HG03159 (cell line): ENCODE measurements at regions not wholly inside any gene's neighbourhood (a gene's known extent, or its start where the extent isn't known, plus 50 kb on each side); places are given as distances from the start of the nearest gene placed in this dataset.
"Not testable (repeated sequence)": the region's sequence is repeated elsewhere in the genome, so short reads cannot be mapped to it uniquely, and the experiment has no call there.

ENCODE experiments used
- ATAC-seq: cut with Tn5 transposase; IDR thresholded peaks from one replicate; pipeline ENCODE4 v1.9.1; 2021; ENCODE audit warnings: mild to moderate bottlenecking, moderate library complexity; ENCODE audit not compliant: unreplicated experiment

DNA sequence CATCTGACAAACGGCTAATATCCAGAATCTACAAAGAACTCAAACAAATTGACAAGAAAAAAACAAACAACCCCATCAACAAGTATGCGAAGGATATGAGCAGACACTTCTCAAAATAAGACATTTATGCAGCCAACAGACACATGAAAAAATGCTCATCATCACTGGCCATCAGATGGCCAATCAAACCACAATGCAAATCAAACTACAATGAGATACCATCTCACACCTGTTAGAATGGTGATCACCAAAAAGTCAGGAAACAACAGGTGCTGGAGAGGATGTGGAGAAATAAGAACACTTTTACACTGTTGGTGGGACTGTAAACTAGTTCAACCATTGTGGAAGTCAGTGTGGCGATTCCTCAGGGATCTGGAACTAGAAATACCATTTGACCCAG lies 1282.2 kb upstream of the ADGRL4 start:
- ATAC-seq: not testable (repeated sequence)

GRCh38 chr1:80282536-80282935 lies 1276.0 kb upstream of the ADGRL4 start:
- no peak for ATAC-seq

DNA sequence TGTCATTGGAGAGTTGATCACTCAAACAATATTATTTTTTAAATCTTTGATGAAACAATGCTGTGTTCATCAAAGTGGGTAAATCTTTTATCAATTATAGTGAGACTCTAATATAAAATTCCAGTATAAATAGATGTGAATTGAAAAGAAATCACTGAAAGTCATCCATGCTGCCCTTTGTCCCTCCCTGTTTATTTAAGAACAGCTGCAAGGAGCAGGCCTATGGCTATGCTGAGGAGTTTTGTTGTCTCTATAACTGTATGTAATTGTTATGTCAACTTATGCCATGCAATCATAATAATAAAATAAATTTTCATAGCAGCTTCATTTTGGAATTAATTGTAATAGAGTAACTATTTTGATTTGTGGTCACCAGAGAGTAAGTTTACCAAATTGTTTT lies 1272.4 kb upstream of the ADGRL4 start:
- ATAC-seq: no peak

GRCh38 chr1:80274256-80274655 lies 1267.7 kb upstream of the ADGRL4 start:
- no peak for ATAC-seq

- ATAC-seq: no peak
Measured at GRCh38 chr1:80272495-80272894, 1266.0 kb upstream of the ADGRL4 start.

GRCh38 chr1:80258659-80259058 lies 1252.1 kb upstream of the ADGRL4 start:
- ATAC-seq: no peak

- no peak for ATAC-seq
Measured at GRCh38 chr1:80251591-80251990, 1245.1 kb upstream of the ADGRL4 start.

DNA sequence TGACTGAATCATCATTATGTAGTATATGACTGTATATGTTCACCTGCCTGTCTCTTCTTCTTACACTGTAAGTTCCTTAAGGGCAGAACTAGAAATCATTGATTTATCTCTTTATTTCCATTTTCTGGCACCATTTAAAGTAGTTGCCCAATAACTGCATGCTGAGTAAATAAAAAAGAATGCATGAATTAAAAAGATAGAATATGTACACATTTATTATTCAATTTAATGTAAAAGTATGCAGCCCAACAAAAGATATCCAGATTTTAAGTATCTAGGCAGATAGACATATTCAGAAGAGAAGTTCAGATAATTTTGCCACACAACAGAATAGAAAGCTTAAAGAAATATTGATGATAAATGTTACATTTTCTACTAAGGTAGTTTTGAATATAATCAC lies 1244.6 kb upstream of the ADGRL4 start:
- no peak for ATAC-seq

DNA sequence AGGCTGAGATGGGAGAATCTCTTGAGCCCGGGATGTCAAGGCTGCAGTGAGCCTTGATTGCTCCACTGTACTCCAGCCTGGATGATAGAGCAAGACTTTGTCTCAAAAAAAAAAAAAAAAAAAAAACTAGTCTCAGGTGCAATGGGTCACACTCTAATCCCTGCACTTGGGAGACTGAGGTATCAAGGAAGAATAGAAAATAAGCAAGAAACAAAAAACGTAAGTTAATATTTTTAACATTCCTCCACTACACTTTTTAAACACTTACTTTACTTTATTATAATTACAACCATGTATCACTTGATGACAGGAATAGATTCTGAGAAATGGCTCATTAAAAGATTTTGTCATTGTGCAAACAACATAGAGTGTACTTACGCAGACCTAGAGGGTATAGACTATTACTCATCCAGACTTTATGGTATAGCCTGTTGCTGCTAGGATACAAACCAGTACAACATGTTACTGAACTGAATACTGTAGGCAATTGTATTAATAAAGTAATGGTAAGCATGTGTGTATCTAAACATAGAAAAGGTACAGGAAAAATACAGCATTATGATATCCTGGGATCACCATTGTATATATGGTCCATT lies 1244.1 kb upstream of the ADGRL4 start:
- no peak for ATAC-seq

- no peak for ATAC-seq
Measured at GRCh38 chr1:80249699-80250098, 1243.2 kb upstream of the ADGRL4 start.

DNA sequence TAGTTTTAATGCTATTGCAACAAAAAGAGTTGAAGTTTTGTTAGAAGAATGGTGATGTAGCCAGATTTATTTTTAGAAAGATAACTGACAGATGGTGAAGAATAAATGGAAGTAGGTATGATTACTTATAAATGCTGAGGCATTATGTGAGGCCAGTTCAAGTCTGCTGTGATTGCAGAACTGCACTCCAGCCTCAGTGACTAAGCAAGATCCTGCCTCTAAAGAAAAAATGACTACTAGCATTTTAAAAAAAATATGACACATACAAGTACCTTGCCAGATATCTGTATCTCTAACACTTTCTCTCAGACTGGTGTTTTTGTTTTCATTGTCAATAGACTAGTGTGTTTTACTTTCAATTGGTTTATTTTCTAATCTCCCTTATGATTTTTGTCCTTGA lies 1242.4 kb upstream of the ADGRL4 start:
- ATAC-seq: no peak

DNA sequence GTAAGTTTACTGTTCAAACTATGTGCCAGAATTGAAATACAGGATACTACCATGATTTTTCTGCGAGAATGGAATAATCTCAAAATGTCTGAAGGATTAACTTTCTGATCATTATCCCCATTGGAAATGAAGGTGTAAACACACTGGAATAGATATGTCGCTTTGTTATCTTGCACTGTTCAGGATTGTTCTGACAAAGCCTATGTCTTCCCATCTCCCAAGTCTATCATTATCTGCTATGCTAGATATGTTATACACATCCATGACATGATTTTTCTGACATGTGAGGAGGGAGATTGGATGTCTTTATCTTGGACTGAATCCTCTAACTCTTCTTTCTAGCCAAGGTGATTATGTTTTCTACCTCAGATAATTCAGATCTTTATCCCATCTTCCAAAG lies 1239.3 kb upstream of the ADGRL4 start:
- ATAC-seq: no peak

DNA sequence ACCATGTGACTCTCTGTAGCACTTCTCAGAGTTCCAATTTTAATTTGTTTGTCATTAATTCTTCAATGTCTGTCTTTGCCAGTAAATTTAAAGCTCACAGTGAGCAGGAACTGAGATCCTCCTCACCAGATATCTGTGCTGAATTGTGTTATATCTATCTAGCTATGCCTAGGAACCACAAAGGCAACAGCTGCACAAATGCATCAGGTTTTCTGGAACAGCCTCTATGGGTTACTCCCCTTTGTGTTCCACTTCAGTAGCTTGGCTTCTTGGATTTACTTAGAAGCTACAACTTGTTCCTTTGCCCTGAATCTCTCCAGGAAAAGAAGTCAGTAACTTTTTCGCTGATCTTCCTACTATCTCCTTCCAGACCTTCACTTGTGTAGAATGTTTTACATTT lies 1237.8 kb upstream of the ADGRL4 start:
- no peak for ATAC-seq

GRCh38 chr1:80241566-80241965 lies 1235.0 kb upstream of the ADGRL4 start:
- ATAC-seq: no peak

GRCh38 chr1:80225510-80225909 lies 1219.0 kb upstream of the ADGRL4 start:
- no peak for ATAC-seq

DNA sequence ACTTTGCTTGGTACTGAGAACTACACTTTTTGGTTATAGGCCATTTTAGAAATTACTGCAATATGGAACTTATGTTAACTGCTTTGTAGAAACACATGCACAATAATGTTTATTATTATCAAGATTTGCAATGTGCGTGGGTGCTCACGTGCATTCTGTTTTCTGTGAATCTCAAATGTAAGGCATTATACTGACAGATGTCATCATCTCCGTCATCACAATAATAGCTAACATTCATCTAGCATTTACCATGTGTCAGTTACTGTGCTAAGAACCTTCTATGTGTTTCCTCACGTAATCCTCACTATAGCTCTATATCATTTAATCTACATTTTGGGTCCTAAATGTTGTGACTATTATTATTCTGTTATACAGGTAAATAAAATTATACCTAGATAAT lies 1214.8 kb upstream of the ADGRL4 start:
- no peak for ATAC-seq

- ATAC-seq: peak; percentile 78
Measured at GRCh38 chr1:80218112-80218511, 1211.6 kb upstream of the ADGRL4 start.

DNA sequence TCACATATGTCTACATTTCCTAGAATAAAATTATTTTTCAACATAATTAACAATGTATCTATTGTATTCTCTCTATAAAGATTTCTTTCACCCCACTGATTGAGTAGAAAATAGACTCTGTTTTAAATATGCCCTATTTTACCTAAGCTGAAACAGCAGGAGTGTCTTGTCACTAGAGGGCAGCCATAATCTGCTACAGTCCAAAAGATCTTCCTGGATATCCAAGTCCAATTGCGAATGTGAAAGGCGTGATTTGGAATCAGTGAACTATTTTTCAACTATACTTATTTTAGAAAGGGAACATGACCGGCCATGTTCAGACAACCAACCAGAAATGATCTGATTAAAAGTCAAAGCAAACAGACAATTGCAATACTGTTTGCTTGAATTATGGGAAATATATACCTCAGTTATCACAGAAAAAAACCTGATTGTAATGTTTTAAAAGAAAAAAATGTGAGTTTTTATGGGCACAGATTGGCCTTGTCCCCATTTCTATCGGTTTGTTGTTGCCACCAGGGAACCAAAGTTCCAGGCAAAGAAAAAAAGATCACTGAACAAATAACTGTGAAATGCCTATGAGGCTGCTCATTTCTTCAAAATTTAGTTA lies 1211.0 kb upstream of the ADGRL4 start:
- ATAC-seq: no peak

- ATAC-seq: peak; percentile 61
Measured at GRCh38 chr1:80214888-80215540, 1208.5 kb upstream of the ADGRL4 start.

- no peak for ATAC-seq
Measured at GRCh38 chr1:80212948-80213347, 1206.4 kb upstream of the ADGRL4 start.

- no peak for ATAC-seq
Measured at GRCh38 chr1:80211691-80212380, 1205.3 kb upstream of the ADGRL4 start.

DNA sequence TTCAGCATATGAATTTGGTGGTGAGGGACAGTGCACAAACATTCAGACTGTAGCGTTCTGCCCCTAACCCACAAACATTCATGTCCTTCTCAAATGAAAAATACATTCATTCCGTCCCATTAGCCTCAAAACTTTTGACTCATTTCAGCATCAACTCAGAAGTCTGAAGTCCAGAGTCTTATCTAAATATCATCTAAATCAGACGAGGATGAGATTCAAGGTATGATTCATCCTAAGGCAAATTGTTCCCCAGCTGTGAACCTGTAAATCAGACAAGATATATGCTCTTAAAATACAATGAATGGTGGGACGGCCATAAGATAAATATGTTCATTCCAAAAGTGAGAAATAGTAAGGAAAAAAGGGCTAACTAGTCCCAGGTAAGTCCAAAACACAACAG lies 1195.6 kb upstream of the ADGRL4 start:
- no peak for ATAC-seq
